HEK293T (cell line): ENCODE measurements at regions not wholly inside any gene's neighbourhood (a gene's known extent, or its start where the extent isn't known, plus 50 kb on each side); places are given as distances from the start of the nearest gene placed in this dataset.

Experiments used
- ARNT ChIP-seq: fragments of 450-650 bp; IDR thresholded peaks from 2 replicates; pipeline ENCODE4 v1.6.1; 2017; ENCODE audit warnings: mild to moderate bottlenecking
- BHLHE40 ChIP-seq: fragments of 450-650 bp; IDR thresholded peaks from 2 replicates; pipeline ENCODE4 v1.6.1; 2016; ENCODE audit warnings: mild to moderate bottlenecking, moderate library complexity, borderline replicate concordance
- FOXA1 ChIP-seq: fragments of 450-650 bp; IDR thresholded peaks from 2 replicates; pipeline ENCODE4 v1.6.1; 2016; ENCODE audit warnings: mild to moderate bottlenecking
- FOXK2 ChIP-seq: fragments of 450-650 bp; IDR thresholded peaks from 2 replicates; pipeline ENCODE4 v1.6.1; 2016; ENCODE audit warnings: mild to moderate bottlenecking
- FOXM1 ChIP-seq: fragments of 450-650 bp; IDR thresholded peaks from 2 replicates; pipeline ENCODE4 v1.6.1; 2017; ENCODE audit warnings: mild to moderate bottlenecking, borderline replicate concordance
- NFRKB ChIP-seq: fragments of 450-650 bp; IDR thresholded peaks from 2 replicates; pipeline ENCODE4 v1.6.1; 2016; ENCODE audit warnings: mild to moderate bottlenecking, moderate library complexity
- PKNOX1 ChIP-seq: fragments of 450-650 bp; IDR thresholded peaks from 2 replicates; pipeline ENCODE4 v1.6.1; 2016
- SP1 ChIP-seq: fragments of 450-650 bp; IDR thresholded peaks from 2 replicates; pipeline ENCODE4 v1.6.1; 2017
- TARDBP ChIP-seq: fragments of 450-650 bp; IDR thresholded peaks from 2 replicates; pipeline ENCODE4 v1.6.1; 2016

GRCh38 chr7:32255036-32255435 is 184.8 kb upstream of the PDE1C start:
- TF ChIP-seq SP1 (no peak), ARNT (no peak), FOXK2 (no peak), TARDBP (no peak), NFRKB (no peak), FOXM1 (no peak), BHLHE40 (no peak), FOXA1 (no peak), PKNOX1 (no peak)
